PC-3 (cell line): ENCODE measurements at regions not wholly inside any gene's neighbourhood (a gene's known extent, or its start where the extent isn't known, plus 50 kb on each side); places are given as distances from the start of the nearest gene placed in this dataset.
A peak's percentile ranks its signal among the peaks of the same experiment; 100 is the strongest.

Experiments
- ATAC-seq: fragments of 200-7000 bp; cut with Tn5 transposase; 2 replicates; pipeline ENCODE4 v1.9.1; 2020; ENCODE audit warnings: mild to moderate bottlenecking, moderate library complexity
- BruUV-seq: library from RNA; stranded (reverse); fragments of 400-500 nt; replicated peaks from 2 replicates; lab custom pipeline; 2021; lab: Mats Ljungman, UMichigan
- CTCF ChIA-PET: fragments of 300-600 bp; sonication (Branson Sonifier 250); formaldehyde crosslinking; loops from one replicate; lab custom pipeline; 2022; ENCODE audit warnings: antibody characterized with exemption; lab: Charles Lee
- POLR2A ChIA-PET: fragments of 300-600 bp; sonication (Branson Sonifier 250); formaldehyde crosslinking; loops from one replicate; lab custom pipeline; 2022; ENCODE audit warnings: antibody characterized with exemption; ENCODE audit not compliant: unreplicated experiment; lab: Charles Lee
- DNase-seq: peaks from one replicate; pipeline ENCODE4 v3.0.0-alpha.2; 2015
- H2AFZ ChIP-seq: fragments of 300-600 bp; sonication (generic); 2 replicates; pipeline ENCODE4 v1.6.0; 2016; ENCODE audit warnings: antibody characterized with exemption, low read length
- H3F3A ChIP-seq: fragments of 300-600 bp; sonication (generic); one replicate; pipeline ENCODE4 v1.6.0; 2017; ENCODE audit warnings: antibody characterized with exemption, low read length, control low read depth, mild to moderate bottlenecking; ENCODE audit not compliant: unreplicated experiment
- H3K27ac ChIP-seq: fragments of 300-600 bp; sonication (generic); 2 replicates; pipeline ENCODE4 v1.5.1; 2016; ENCODE audit warnings: mild to moderate bottlenecking, low read length
- H3K27me3 ChIP-seq: fragments of 300-600 bp; sonication (generic); 2 replicates; pipeline ENCODE4 v1.6.1; 2016; ENCODE audit warnings: low read length, mixed read lengths
- H3K36me3 ChIP-seq: fragments of 300-600 bp; sonication (generic); 2 replicates; pipeline ENCODE4 v1.6.1; 2016; ENCODE audit warnings: low read depth, mixed run types, low read length, mixed read lengths
- H3K4me1 ChIP-seq: fragments of 300-600 bp; sonication (generic); 2 replicates; pipeline ENCODE4 v1.5.1; 2016; ENCODE audit warnings: low read length; ENCODE audit not compliant: insufficient read depth
- H3K4me2 ChIP-seq: fragments of 300-600 bp; sonication (generic); 2 replicates; pipeline ENCODE4 v1.6.0; 2016; ENCODE audit warnings: low read length
- H3K4me3 ChIP-seq: fragments of 300-600 bp; sonication (generic); 2 replicates; pipeline ENCODE4 v1.5.1; 2016; ENCODE audit warnings: mild to moderate bottlenecking, low read length, mixed read lengths
- H3K79me2 ChIP-seq: fragments of 300-600 bp; sonication (generic); 2 replicates; pipeline ENCODE4 v1.6.1; 2017; ENCODE audit warnings: low read length, mixed read lengths
- H3K9ac ChIP-seq: fragments of 300-600 bp; sonication (generic); 2 replicates; pipeline ENCODE4 v1.6.0; 2016; ENCODE audit warnings: mild to moderate bottlenecking, low read length
- H3K9me2 ChIP-seq: fragments of 300-600 bp; sonication (generic); replicated peaks from 2 replicates; pipeline ENCODE4 v1.6.1; 2016; ENCODE audit warnings: mixed run types, low read length, mixed read lengths
- H3K9me3 ChIP-seq: fragments of 300-600 bp; sonication (generic); 2 replicates; pipeline ENCODE4 v1.6.1; 2016; ENCODE audit warnings: low read length, mixed read lengths
- H4K20me1 ChIP-seq: fragments of 300-600 bp; sonication (generic); 2 replicates; pipeline ENCODE4 v1.6.1; 2016; ENCODE audit warnings: low read length, mixed read lengths
- CTCF ChIP-seq: fragments of 300-600 bp; sonication (generic); conservative IDR thresholded peaks from 2 replicates; pipeline ENCODE4 v1.5.1; 2017; ENCODE audit warnings: antibody characterized with exemption, low read depth, mild to moderate bottlenecking, low read length
- EZH2 ChIP-seq: fragments of 300-600 bp; sonication (generic); IDR thresholded peaks from one replicate; pipeline ENCODE4 v1.6.1; 2017; ENCODE audit warnings: antibody characterized with exemption, mild to moderate bottlenecking, low read length; ENCODE audit not compliant: unreplicated experiment
- EZH2phosphoT487 ChIP-seq: fragments of 300-600 bp; sonication (generic); IDR thresholded peaks from 2 replicates; pipeline ENCODE4 v1.6.1; 2018; ENCODE audit warnings: mild to moderate bottlenecking, antibody characterized with exemption, low read length, borderline replicate concordance
- intact Hi-C: fragments of 100-400 bp; cut with micrococcal nuclease; formaldehyde crosslinking; loops from 2 replicates; pipeline ENCODE4 v1.9.0; 2023

- no peak overlapping the region for H2AFZ ChIP-seq
- peak overlapping the region; percentile 56 for H3K4me2 ChIP-seq
- CTCF ChIA-PET: interaction anchor here (0.5 to 0.7 kb wide), 3 partner anchors 52 to 559 kb away, joined by 3 to 4 read pairs (median 3); no protein-coding TSS in a partner anchor
- POLR2A ChIA-PET: interaction anchor here (0.6 kb wide), 1 partner anchor 1808 kb away, joined by 5 read pairs; no protein-coding TSS in a partner anchor
- H3K4me1 ChIP-seq: peaks cover 26% of the 10 kb centered on the region
- no peaks in the 10 kb centered on the region for H3K79me2 ChIP-seq
- H3K4me3 ChIP-seq: no peak overlapping the region
- H3K27me3 ChIP-seq: no peaks in the 10 kb centered on the region
- H3F3A ChIP-seq: no peaks in the 10 kb centered on the region
- H4K20me1 ChIP-seq: no peaks in the 10 kb centered on the region
- peak overlapping the region; percentile 63 for H3K27ac ChIP-seq
- no peaks in the 10 kb centered on the region for H3K9me2 ChIP-seq
- ATAC-seq (peak; percentile 34), DNase-seq (peak; percentile 11)
- BruUV-seq: no TSS peak
- H3K9ac ChIP-seq: no peak overlapping the region
- intact Hi-C loops: loop anchor here (10.0 kb wide), 1 partner anchor 194 kb away; the partner anchor contains the start of gene CITED2
- no peak for TF ChIP-seq CTCF
- no peak for TF ChIP-seq EZH2
- TF ChIP-seq EZH2phosphoT487: no peak
- H3K36me3 ChIP-seq: no peaks in the 10 kb centered on the region
- no peaks in the 10 kb centered on the region for H3K9me3 ChIP-seq
Measured at GRCh38 chr6:139568151-139568955, 193.9 kb upstream of the CITED2 start.

- Histone ChIP-seq H4K20me1 (no peaks in the 10 kb centered on the region), H3K4me2 (no peak overlapping the region), H3K9ac (no peak overlapping the region), H3F3A (no peaks in the 10 kb centered on the region), H3K9me2 (no peaks in the 10 kb centered on the region), H3K27ac (no peak overlapping the region), H3K4me3 (no peak overlapping the region), H3K4me1 (peaks cover 26% of the 10 kb centered on the region), H2AFZ (no peak overlapping the region), H3K79me2 (no peaks in the 10 kb centered on the region), H3K27me3 (no peaks in the 10 kb centered on the region), H3K9me3 (no peaks in the 10 kb centered on the region), H3K36me3 (no peaks in the 10 kb centered on the region)
- intact Hi-C loops: loop anchor here (10.0 kb wide), 1 partner anchor 192 kb away; the partner anchor contains the start of gene CITED2
- DNase-seq: no peak
- ChIA-PET CTCF (no interaction called here), POLR2A (no interaction called here)
- no peak for ATAC-seq
- no TSS peak for BruUV-seq
- no peak for TF ChIP-seq EZH2phosphoT487
- TF ChIP-seq EZH2: no peak
- no peak for TF ChIP-seq CTCF
Measured at GRCh38 chr6:139567095-139567494, 192.6 kb upstream of the CITED2 start.

- TF ChIP-seq EZH2: no peak
- TF ChIP-seq EZH2phosphoT487: no peak
- TF ChIP-seq CTCF: no peak
- H3K27me3 ChIP-seq: no peaks in the 10 kb centered on the region
- H3K36me3 ChIP-seq: no peaks in the 10 kb centered on the region
- CTCF ChIA-PET: no interaction called here
- DNase-seq (no peak), ATAC-seq (no peak)
- no TSS peak for BruUV-seq
- no peak overlapping the region for H2AFZ ChIP-seq
- no peak overlapping the region for H3K4me3 ChIP-seq
- H3K9ac ChIP-seq: no peak overlapping the region
- H3K79me2 ChIP-seq: no peaks in the 10 kb centered on the region
- H4K20me1 ChIP-seq: no peaks in the 10 kb centered on the region
- POLR2A ChIA-PET: no interaction called here
- no peaks in the 10 kb centered on the region for H3K9me3 ChIP-seq
- intact Hi-C loops: loop anchor here (10.0 kb wide), 1 partner anchor 191 kb away; the partner anchor contains the start of gene CITED2
- no peaks in the 10 kb centered on the region for H3K9me2 ChIP-seq
- H3F3A ChIP-seq: no peaks in the 10 kb centered on the region
- H3K27ac ChIP-seq: no peak overlapping the region
- H3K4me1 ChIP-seq: peaks cover 26% of the 10 kb centered on the region
- no peak overlapping the region for H3K4me2 ChIP-seq
Measured at GRCh38 chr6:139565591-139565990, 191.1 kb upstream of the CITED2 start.
